ENCODE measurements at regions not wholly inside any gene's neighbourhood (a gene's known extent, or its start where the extent isn't known, plus 50 kb on each side); places are given as distances from the start of the nearest gene placed in this dataset.

DNA sequence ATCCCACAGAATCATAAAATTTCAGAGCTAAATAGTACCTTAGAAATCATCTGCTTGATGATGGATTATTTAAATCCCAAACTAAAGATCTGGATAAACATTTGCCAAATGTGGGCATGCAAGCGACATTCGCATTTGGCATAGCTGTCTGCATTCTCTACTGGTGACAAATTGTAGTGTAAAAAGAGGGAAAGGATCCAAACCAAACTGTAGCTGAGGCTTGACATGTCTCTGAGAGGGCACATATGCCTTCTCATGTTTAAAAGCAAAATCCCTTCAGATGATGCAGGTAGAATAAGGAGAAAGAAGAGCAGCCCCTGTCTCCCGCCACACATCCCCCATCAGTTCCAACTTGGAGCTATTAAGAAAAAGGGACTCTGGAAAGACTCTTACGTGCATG lies 257.5 kb upstream of the MTNR1B start:
- peaks cover 0 to 42% (median 14%) of the 10 kb centered on the region in 9 donors for H3K4me1 ChIP-seq
- no peaks in the 10 kb centered on the region for H3K27me3 ChIP-seq
- no peak overlapping the region for H3K4me3 ChIP-seq
- 58 to 59% methylated on average over 4 of the region's 4 CpGs for WGBS, 2 donors
- H3K27ac ChIP-seq = peak overlapping the region in 2 of 10 donors; percentile 44
- no peaks in the 10 kb centered on the region for H3K9me3 ChIP-seq
- peak in 3 of 8 donors; percentile 42 to 64 (median 44) for ATAC-seq
- no peaks in the 10 kb centered on the region for H3K36me3 ChIP-seq
- intact Hi-C loops (cut with DNase I) = no loop called here
- TF ChIP-seq, protein P1, sequence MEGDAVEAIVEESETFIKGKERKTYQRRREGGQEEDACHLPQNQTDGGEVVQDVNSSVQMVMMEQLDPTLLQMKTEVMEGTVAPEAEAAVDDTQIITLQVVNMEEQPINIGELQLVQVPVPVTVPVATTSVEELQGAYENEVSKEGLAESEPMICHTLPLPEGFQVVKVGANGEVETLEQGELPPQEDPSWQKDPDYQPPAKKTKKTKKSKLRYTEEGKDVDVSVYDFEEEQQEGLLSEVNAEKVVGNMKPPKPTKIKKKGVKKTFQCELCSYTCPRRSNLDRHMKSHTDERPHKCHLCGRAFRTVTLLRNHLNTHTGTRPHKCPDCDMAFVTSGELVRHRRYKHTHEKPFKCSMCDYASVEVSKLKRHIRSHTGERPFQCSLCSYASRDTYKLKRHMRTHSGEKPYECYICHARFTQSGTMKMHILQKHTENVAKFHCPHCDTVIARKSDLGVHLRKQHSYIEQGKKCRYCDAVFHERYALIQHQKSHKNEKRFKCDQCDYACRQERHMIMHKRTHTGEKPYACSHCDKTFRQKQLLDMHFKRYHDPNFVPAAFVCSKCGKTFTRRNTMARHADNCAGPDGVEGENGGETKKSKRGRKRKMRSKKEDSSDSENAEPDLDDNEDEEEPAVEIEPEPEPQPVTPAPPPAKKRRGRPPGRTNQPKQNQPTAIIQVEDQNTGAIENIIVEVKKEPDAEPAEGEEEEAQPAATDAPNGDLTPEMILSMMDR (IDR thresholded peaks at IDR 0.05) = no peak
- no peak for DNase-seq

DNA sequence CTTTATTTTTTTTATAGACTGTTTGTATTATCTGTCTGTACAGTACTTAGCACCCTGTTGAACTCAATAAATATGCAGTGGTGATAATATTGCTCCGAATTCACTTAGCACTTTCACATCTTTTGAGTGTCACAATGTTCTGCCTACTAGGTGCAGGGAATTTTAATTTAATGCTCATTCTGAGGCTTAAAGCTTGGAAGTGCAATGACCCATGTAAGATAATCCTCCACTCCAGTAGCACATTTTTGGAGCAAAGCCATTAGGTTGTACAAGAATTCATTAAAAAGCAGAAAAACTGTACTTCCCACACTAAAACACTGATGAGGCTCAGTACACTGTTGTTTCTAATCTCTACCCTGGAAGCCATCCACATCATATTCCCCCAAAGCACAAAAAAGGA lies 255.3 kb upstream of the MTNR1B start:
- H3K4me1 ChIP-seq = peaks cover 0 to 20% (median 0%) of the 10 kb centered on the region in 9 donors
- ATAC-seq = no peak
- TF ChIP-seq, protein P1 (IDR thresholded peaks at IDR 0.05) = no peak
- H3K4me3 ChIP-seq = no peak overlapping the region
- no peaks in the 10 kb centered on the region for H3K9me3 ChIP-seq
- WGBS, 2 donors = 35 to 48% methylated on average over 1 of the region's 1 CpG
- intact Hi-C loops (cut with DNase I) = no loop called here
- no peak overlapping the region for H3K27ac ChIP-seq
- H3K27me3 ChIP-seq = no peaks in the 10 kb centered on the region
- H3K36me3 ChIP-seq = no peaks in the 10 kb centered on the region
- no peak for DNase-seq

DNA sequence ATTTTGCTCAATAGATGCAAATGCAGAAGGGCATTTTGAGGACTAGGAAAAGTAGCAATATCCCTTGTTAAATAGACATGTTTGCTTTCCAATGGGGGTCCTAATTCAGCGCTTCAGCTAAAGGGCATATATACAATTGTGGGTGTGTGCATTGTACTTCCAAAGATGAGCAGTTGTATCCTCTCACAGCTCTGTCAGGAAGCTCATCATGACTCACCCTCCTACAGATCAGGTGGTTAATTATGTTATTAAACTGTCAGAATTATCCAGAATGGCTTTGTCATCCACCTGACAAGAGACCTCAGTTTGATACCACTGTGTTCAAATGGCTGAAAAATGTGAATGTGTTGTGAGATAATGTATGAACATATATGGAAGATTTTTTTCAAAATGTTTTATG lies 252.2 kb upstream of the MTNR1B start:
- intact Hi-C loops (cut with DNase I) = no loop called here
- H3K9me3 ChIP-seq = no peaks in the 10 kb centered on the region

DNA sequence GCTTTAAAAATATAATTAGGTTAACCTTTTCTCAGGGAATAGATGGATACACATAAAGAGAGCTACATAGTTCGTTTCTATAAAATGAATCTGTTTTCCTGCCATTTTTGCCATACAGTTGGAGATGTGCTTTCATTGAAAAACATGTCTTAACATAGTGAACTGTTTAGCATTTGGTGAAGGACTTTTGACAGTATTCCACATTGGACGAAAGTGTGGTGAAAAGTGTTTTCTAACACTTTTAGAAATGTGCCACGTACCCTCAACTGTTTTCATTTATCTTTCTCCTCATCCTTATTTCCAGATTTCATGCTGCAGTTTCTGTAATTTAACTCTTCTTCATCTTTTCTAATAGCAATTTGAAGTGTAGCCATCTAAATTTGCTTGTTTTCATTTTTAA lies 249.1 kb upstream of the MTNR1B start:
- Histone ChIP-seq H3K9me3 (peaks cover 0 to 12% (median 0%) of the 10 kb centered on the region in 11 donors), H3K27ac (no peak overlapping the region), H3K4me1 (no peaks in the 10 kb centered on the region), H3K4me3 (no peak overlapping the region), H3K27me3 (peaks cover 0 to 8% (median 0%) of the 10 kb centered on the region in 7 donors), H3K36me3 (no peaks in the 10 kb centered on the region)
- intact Hi-C loops (cut with DNase I) = no loop called here
- 67 to 68% methylated on average over 3 of the region's 3 CpGs for WGBS, 2 donors
- TF ChIP-seq, protein P1 (IDR thresholded peaks at IDR 0.05) = no peak
- ATAC-seq (no peak), DNase-seq (no peak)

More for the DNA sequence above, 252.2 kb upstream of the MTNR1B start:
- TF ChIP-seq, protein P1 (IDR thresholded peaks at IDR 0.05) = no peak
- DNase-seq (no peak), ATAC-seq (no peak)
- no peak overlapping the region for H3K4me3 ChIP-seq
- 88 to 90% methylated on average over 1 of the region's 1 CpG for WGBS, 2 donors
- H3K27ac ChIP-seq = no peak overlapping the region
- H3K4me1 ChIP-seq = peaks cover 0 to 4% (median 0%) of the 10 kb centered on the region in 9 donors
- H3K27me3 ChIP-seq = peaks cover 0 to 8% (median 0%) of the 10 kb centered on the region in 7 donors
- H3K36me3 ChIP-seq = no peaks in the 10 kb centered on the region
